Neural cell (in vitro differentiated cells): ENCODE measurements at regions not wholly inside any gene's neighbourhood (a gene's known extent, or its start where the extent isn't known, plus 50 kb on each side); places are given as distances from the start of the nearest gene placed in this dataset.

Experiments
- H2AFZ ChIP-seq: fragments of 200-600, 300-800 bp; sonication (generic), shearing (Covaris generic); 2 replicates; pipeline ENCODE4 v1.6.0; 2014; ENCODE audit warnings: low read depth, mild to moderate bottlenecking, antibody characterized with exemption, low read length, moderate library complexity
- H3F3A ChIP-seq: fragments of 200-600 bp; shearing (Covaris generic); 2 replicates; pipeline ENCODE4 v1.6.1; 2016; ENCODE audit warnings: mild to moderate bottlenecking, moderate library complexity, mixed read lengths, antibody characterized with exemption, low read length; ENCODE audit not compliant: insufficient read depth, poor library complexity, severe bottlenecking
- H3K27ac ChIP-seq: fragments of 200-600, 300-800 bp; sonication (generic), shearing (Covaris generic); 2 replicates; pipeline ENCODE4 v1.5.1; 2014; ENCODE audit warnings: mild to moderate bottlenecking, low read length, moderate library complexity
- H3K27me3 ChIP-seq: fragments of 300-800, 200-600 bp; sonication (generic), shearing (Covaris generic); 2 replicates; pipeline ENCODE4 v1.6.0; 2014; ENCODE audit warnings: mild to moderate bottlenecking, low read depth, low read length, moderate library complexity; ENCODE audit not compliant: insufficient read depth
- H3K36me3 ChIP-seq: fragments of 300-800, 200-600 bp; sonication (generic), shearing (Covaris generic); 2 replicates; pipeline ENCODE4 v1.5.1; 2014; ENCODE audit warnings: mild to moderate bottlenecking, antibody characterized with exemption, low read length, moderate library complexity; ENCODE audit not compliant: insufficient read depth
- H3K4me2 ChIP-seq: fragments of 300-800, 200-600 bp; sonication (generic), shearing (Covaris generic); 2 replicates; pipeline ENCODE4 v1.6.0; 2014; ENCODE audit warnings: mild to moderate bottlenecking, low read length
- H3K4me3 ChIP-seq: fragments of 300-800, 200-600 bp; sonication (generic), shearing (Covaris generic); 2 replicates; pipeline ENCODE4 v1.5.1; 2014; ENCODE audit warnings: mild to moderate bottlenecking, low read length, moderate library complexity
- H3K79me2 ChIP-seq: fragments of 200-600 bp; shearing (Covaris generic); replicated peaks from 2 replicates; pipeline ENCODE4 v1.6.0; 2014; ENCODE audit warnings: mild to moderate bottlenecking, low read length, moderate library complexity; ENCODE audit not compliant: insufficient read depth
- H3K9ac ChIP-seq: fragments of 300-800, 200-600 bp; sonication (generic), shearing (Covaris generic); 2 replicates; pipeline ENCODE4 v1.6.1; 2016; ENCODE audit warnings: mild to moderate bottlenecking, low read length, mixed read lengths
- H3K9me2 ChIP-seq: fragments of 200-600 bp; shearing (Covaris generic); 2 replicates; pipeline ENCODE4 v1.6.1; 2016; ENCODE audit warnings: mild to moderate bottlenecking, low read length, mixed read lengths; ENCODE audit not compliant: insufficient read depth
- H3K9me3 ChIP-seq: fragments of 200-600, 300-800 bp; sonication (generic), shearing (Covaris generic); 2 replicates; pipeline ENCODE4 v1.6.1; 2016; ENCODE audit warnings: mild to moderate bottlenecking, mixed run types, low read length, moderate library complexity, mixed read lengths
- H4K20me1 ChIP-seq: fragments of 200-600 bp; shearing (Covaris generic); 2 replicates; pipeline ENCODE4 v1.6.1; 2016; ENCODE audit warnings: mild to moderate bottlenecking, mixed run types; ENCODE audit not compliant: insufficient read depth
- EP300 ChIP-seq: fragments of 450-650 bp; conservative IDR thresholded peaks from 2 replicates; pipeline ENCODE4 v1.6.1; 2014; ENCODE audit warnings: antibody characterized with exemption, mild to moderate bottlenecking, moderate library complexity; ENCODE audit not compliant: poor library complexity, severe bottlenecking
- EZH2 ChIP-seq: fragments of 200-600, 300-800 bp; shearing (Covaris generic), sonication (generic); IDR thresholded peaks from 2 replicates; pipeline ENCODE4 v1.6.1; 2014; ENCODE audit warnings: antibody characterized with exemption, low read length, borderline replicate concordance, mild to moderate bottlenecking; ENCODE audit not compliant: insufficient read depth, poor library complexity, severe bottlenecking
- MXI1 ChIP-seq: fragments of 450-650 bp; conservative IDR thresholded peaks from 2 replicates; pipeline ENCODE4 v1.6.1; 2014; ENCODE audit warnings: antibody characterized with exemption, mild to moderate bottlenecking; ENCODE audit not compliant: poor library complexity, severe bottlenecking
- POLR2AphosphoS5 ChIP-seq: IDR thresholded peaks from 2 replicates; pipeline ENCODE4 v1.6.1; 2012
- RAD21 ChIP-seq: fragments of 450-650 bp; conservative IDR thresholded peaks from 2 replicates; pipeline ENCODE4 v1.6.1; 2014; ENCODE audit warnings: antibody characterized with exemption, mild to moderate bottlenecking, moderate library complexity
- SMC3 ChIP-seq: fragments of 450-650 bp; conservative IDR thresholded peaks from 2 replicates; pipeline ENCODE4 v1.6.1; 2014; ENCODE audit warnings: antibody characterized with exemption, mild to moderate bottlenecking, moderate library complexity; ENCODE audit not compliant: poor library complexity
- TAF1 ChIP-seq: IDR thresholded peaks from 2 replicates; pipeline ENCODE4 v1.6.1; 2012; ENCODE audit warnings: low read depth
- TF ChIP-seq, protein P1 (sequence below): IDR thresholded peaks from 2 replicates; pipeline ENCODE4 v1.6.1; 2012; ENCODE audit warnings: borderline replicate concordance
- TF ChIP-seq, protein P2 (sequence below): fragments of 450-650 bp; IDR thresholded peaks from 2 replicates; pipeline ENCODE4 v1.5.1; 2014; ENCODE audit warnings: antibody characterized with exemption, mild to moderate bottlenecking, moderate library complexity; ENCODE audit not compliant: poor library complexity, severe bottlenecking

DNA sequence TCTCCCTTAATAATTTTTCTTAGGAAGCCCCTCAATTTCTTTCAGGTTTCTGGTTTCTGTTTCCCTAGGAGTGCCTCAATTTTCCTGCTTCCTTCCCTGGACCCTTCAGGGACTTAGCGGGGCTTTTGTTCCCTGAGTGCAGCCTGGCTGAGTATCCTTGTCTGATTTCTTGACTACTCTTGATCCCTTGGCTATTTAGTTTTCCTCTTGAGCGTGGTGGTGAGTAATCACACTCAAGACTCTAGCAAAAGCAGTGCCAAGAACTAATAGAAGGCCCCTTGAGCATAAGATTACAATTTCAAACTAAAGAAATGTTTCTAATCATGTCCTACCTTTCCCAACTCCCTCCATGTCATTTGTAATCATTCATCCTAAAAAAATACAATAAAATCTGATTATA, 94.3 kb upstream of the C3orf80 start:
- Histone ChIP-seq H3K36me3 (no peaks in the 10 kb centered on the region), H3K9me2 (no peaks in the 10 kb centered on the region), H3K4me3 (no peak overlapping the region), H3K9ac (no peak overlapping the region), H2AFZ (no peak overlapping the region), H3K79me2 (no peaks in the 10 kb centered on the region), H3K4me2 (no peak overlapping the region), H3F3A (no peaks in the 10 kb centered on the region), H3K27ac (no peak overlapping the region), H4K20me1 (no peaks in the 10 kb centered on the region), H3K27me3 (no peaks in the 10 kb centered on the region), H3K9me3 (no peaks in the 10 kb centered on the region)
- TF ChIP-seq, protein P1, sequence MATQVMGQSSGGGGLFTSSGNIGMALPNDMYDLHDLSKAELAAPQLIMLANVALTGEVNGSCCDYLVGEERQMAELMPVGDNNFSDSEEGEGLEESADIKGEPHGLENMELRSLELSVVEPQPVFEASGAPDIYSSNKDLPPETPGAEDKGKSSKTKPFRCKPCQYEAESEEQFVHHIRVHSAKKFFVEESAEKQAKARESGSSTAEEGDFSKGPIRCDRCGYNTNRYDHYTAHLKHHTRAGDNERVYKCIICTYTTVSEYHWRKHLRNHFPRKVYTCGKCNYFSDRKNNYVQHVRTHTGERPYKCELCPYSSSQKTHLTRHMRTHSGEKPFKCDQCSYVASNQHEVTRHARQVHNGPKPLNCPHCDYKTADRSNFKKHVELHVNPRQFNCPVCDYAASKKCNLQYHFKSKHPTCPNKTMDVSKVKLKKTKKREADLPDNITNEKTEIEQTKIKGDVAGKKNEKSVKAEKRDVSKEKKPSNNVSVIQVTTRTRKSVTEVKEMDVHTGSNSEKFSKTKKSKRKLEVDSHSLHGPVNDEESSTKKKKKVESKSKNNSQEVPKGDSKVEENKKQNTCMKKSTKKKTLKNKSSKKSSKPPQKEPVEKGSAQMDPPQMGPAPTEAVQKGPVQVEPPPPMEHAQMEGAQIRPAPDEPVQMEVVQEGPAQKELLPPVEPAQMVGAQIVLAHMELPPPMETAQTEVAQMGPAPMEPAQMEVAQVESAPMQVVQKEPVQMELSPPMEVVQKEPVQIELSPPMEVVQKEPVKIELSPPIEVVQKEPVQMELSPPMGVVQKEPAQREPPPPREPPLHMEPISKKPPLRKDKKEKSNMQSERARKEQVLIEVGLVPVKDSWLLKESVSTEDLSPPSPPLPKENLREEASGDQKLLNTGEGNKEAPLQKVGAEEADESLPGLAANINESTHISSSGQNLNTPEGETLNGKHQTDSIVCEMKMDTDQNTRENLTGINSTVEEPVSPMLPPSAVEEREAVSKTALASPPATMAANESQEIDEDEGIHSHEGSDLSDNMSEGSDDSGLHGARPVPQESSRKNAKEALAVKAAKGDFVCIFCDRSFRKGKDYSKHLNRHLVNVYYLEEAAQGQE = no peak
- TF ChIP-seq TAF1 = no peak

DNA sequence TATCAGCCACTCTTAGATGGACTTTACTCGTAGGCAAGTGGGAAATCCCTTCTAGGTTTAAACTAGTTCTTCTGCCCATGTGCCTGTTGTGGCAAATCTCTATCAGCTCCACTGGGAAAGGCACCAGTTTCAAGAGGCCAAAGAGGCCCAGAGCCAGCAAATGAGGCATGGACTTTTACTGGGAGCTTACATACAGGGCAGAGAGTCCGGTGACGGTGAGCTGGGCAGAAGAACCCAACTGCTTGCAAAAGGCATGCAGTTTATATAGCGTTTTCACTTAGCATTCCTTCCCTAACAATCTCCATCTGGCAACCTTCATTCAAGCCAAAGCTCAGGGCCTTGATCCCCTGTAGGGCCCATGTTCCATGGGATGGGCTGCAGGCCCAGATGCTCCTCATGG, 93.0 kb upstream of the C3orf80 start:
- Histone ChIP-seq H3K9me3 (no peaks in the 10 kb centered on the region), H4K20me1 (no peaks in the 10 kb centered on the region)

More for the DNA sequence above, 93.0 kb upstream of the C3orf80 start:
- Histone ChIP-seq H3K9me2 (no peaks in the 10 kb centered on the region), H2AFZ (no peak overlapping the region), H3F3A (no peaks in the 10 kb centered on the region), H3K27me3 (no peaks in the 10 kb centered on the region), H3K4me2 (no peak overlapping the region), H3K9ac (no peak overlapping the region), H3K36me3 (no peaks in the 10 kb centered on the region), H3K79me2 (no peaks in the 10 kb centered on the region), H3K27ac (no peak overlapping the region), H3K4me3 (no peak overlapping the region)
- TF ChIP-seq, protein P1 = no peak
- no peak for TF ChIP-seq SMC3
- no peak for TF ChIP-seq TAF1
- TF ChIP-seq MXI1 = no peak
- TF ChIP-seq EP300 = no peak
- TF ChIP-seq, protein P2, sequence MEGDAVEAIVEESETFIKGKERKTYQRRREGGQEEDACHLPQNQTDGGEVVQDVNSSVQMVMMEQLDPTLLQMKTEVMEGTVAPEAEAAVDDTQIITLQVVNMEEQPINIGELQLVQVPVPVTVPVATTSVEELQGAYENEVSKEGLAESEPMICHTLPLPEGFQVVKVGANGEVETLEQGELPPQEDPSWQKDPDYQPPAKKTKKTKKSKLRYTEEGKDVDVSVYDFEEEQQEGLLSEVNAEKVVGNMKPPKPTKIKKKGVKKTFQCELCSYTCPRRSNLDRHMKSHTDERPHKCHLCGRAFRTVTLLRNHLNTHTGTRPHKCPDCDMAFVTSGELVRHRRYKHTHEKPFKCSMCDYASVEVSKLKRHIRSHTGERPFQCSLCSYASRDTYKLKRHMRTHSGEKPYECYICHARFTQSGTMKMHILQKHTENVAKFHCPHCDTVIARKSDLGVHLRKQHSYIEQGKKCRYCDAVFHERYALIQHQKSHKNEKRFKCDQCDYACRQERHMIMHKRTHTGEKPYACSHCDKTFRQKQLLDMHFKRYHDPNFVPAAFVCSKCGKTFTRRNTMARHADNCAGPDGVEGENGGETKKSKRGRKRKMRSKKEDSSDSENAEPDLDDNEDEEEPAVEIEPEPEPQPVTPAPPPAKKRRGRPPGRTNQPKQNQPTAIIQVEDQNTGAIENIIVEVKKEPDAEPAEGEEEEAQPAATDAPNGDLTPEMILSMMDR = no peak
- no peak for TF ChIP-seq EZH2
- no peak for TF ChIP-seq POLR2AphosphoS5
- no peak for TF ChIP-seq RAD21
